PC-3 (cell line): ENCODE measurements at regions not wholly inside any gene's neighbourhood (a gene's known extent, or its start where the extent isn't known, plus 50 kb on each side); places are given as distances from the start of the nearest gene placed in this dataset.

Experiments
- ATAC-seq: fragments of 200-7000 bp; cut with Tn5 transposase; 2 replicates; pipeline ENCODE4 v1.9.1; 2020; ENCODE audit warnings: mild to moderate bottlenecking, moderate library complexity
- BruUV-seq: library from RNA; stranded (reverse); fragments of 400-500 nt; replicated peaks from 2 replicates; lab custom pipeline; 2021; lab: Mats Ljungman, UMichigan
- CTCF ChIA-PET: fragments of 300-600 bp; sonication (Branson Sonifier 250); formaldehyde crosslinking; loops from one replicate; lab custom pipeline; 2022; ENCODE audit warnings: antibody characterized with exemption; lab: Charles Lee
- POLR2A ChIA-PET: fragments of 300-600 bp; sonication (Branson Sonifier 250); formaldehyde crosslinking; loops from one replicate; lab custom pipeline; 2022; ENCODE audit warnings: antibody characterized with exemption; ENCODE audit not compliant: unreplicated experiment; lab: Charles Lee
- DNase-seq: peaks from one replicate; pipeline ENCODE4 v3.0.0-alpha.2; 2015
- H2AFZ ChIP-seq: fragments of 300-600 bp; sonication (generic); 2 replicates; pipeline ENCODE4 v1.6.0; 2016; ENCODE audit warnings: antibody characterized with exemption, low read length
- H3F3A ChIP-seq: fragments of 300-600 bp; sonication (generic); one replicate; pipeline ENCODE4 v1.6.0; 2017; ENCODE audit warnings: antibody characterized with exemption, low read length, control low read depth, mild to moderate bottlenecking; ENCODE audit not compliant: unreplicated experiment
- H3K27ac ChIP-seq: fragments of 300-600 bp; sonication (generic); 2 replicates; pipeline ENCODE4 v1.5.1; 2016; ENCODE audit warnings: mild to moderate bottlenecking, low read length
- H3K27me3 ChIP-seq: fragments of 300-600 bp; sonication (generic); 2 replicates; pipeline ENCODE4 v1.6.1; 2016; ENCODE audit warnings: low read length, mixed read lengths
- H3K36me3 ChIP-seq: fragments of 300-600 bp; sonication (generic); 2 replicates; pipeline ENCODE4 v1.6.1; 2016; ENCODE audit warnings: low read depth, mixed run types, low read length, mixed read lengths
- H3K4me1 ChIP-seq: fragments of 300-600 bp; sonication (generic); 2 replicates; pipeline ENCODE4 v1.5.1; 2016; ENCODE audit warnings: low read length; ENCODE audit not compliant: insufficient read depth
- H3K4me2 ChIP-seq: fragments of 300-600 bp; sonication (generic); 2 replicates; pipeline ENCODE4 v1.6.0; 2016; ENCODE audit warnings: low read length
- H3K4me3 ChIP-seq: fragments of 300-600 bp; sonication (generic); 2 replicates; pipeline ENCODE4 v1.5.1; 2016; ENCODE audit warnings: mild to moderate bottlenecking, low read length, mixed read lengths
- H3K79me2 ChIP-seq: fragments of 300-600 bp; sonication (generic); 2 replicates; pipeline ENCODE4 v1.6.1; 2017; ENCODE audit warnings: low read length, mixed read lengths
- H3K9ac ChIP-seq: fragments of 300-600 bp; sonication (generic); 2 replicates; pipeline ENCODE4 v1.6.0; 2016; ENCODE audit warnings: mild to moderate bottlenecking, low read length
- H3K9me2 ChIP-seq: fragments of 300-600 bp; sonication (generic); replicated peaks from 2 replicates; pipeline ENCODE4 v1.6.1; 2016; ENCODE audit warnings: mixed run types, low read length, mixed read lengths
- H3K9me3 ChIP-seq: fragments of 300-600 bp; sonication (generic); 2 replicates; pipeline ENCODE4 v1.6.1; 2016; ENCODE audit warnings: low read length, mixed read lengths
- H4K20me1 ChIP-seq: fragments of 300-600 bp; sonication (generic); 2 replicates; pipeline ENCODE4 v1.6.1; 2016; ENCODE audit warnings: low read length, mixed read lengths
- EZH2 ChIP-seq: fragments of 300-600 bp; sonication (generic); IDR thresholded peaks from one replicate; pipeline ENCODE4 v1.6.1; 2017; ENCODE audit warnings: antibody characterized with exemption, mild to moderate bottlenecking, low read length; ENCODE audit not compliant: unreplicated experiment
- EZH2phosphoT487 ChIP-seq: fragments of 300-600 bp; sonication (generic); IDR thresholded peaks from 2 replicates; pipeline ENCODE4 v1.6.1; 2018; ENCODE audit warnings: mild to moderate bottlenecking, antibody characterized with exemption, low read length, borderline replicate concordance
- intact Hi-C: fragments of 100-400 bp; cut with micrococcal nuclease; formaldehyde crosslinking; loops from 2 replicates; pipeline ENCODE4 v1.9.0; 2023
- TF ChIP-seq, protein P1 (sequence below): fragments of 300-600 bp; sonication (generic); conservative IDR thresholded peaks from 2 replicates; pipeline ENCODE4 v1.5.1; 2017; ENCODE audit warnings: antibody characterized with exemption, low read depth, mild to moderate bottlenecking, low read length

DNA sequence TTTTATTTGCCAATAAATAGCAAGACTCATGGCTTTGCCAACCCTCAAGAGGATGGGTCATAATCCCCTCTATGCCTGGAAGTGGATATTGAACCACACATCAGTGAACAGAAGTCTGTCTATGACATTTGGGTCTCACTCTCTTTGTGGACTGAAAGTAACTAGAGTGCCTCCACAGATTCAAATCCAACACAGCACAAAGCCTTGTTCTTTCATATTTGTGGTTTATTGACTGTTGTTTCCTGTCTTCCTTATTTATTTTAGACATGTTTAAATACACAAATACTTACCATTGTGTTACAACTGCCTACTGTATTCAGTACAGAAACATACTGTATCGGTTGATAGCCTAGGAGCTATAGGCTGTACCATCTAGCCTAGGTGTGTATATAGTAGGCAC lies 121.9 kb downstream of the TSN start:
- Histone ChIP-seq H3K4me2 (no peak overlapping the region), H3F3A (no peaks in the 10 kb centered on the region), H3K36me3 (no peaks in the 10 kb centered on the region), H3K4me3 (no peak overlapping the region), H3K4me1 (no peaks in the 10 kb centered on the region), H3K9me3 (no peaks in the 10 kb centered on the region), H3K79me2 (no peaks in the 10 kb centered on the region), H3K27me3 (peaks cover 43% of the 10 kb centered on the region), H4K20me1 (no peaks in the 10 kb centered on the region), H3K9me2 (no peaks in the 10 kb centered on the region), H2AFZ (no peak overlapping the region), H3K9ac (no peak overlapping the region), H3K27ac (no peak overlapping the region)
- TF ChIP-seq, protein P1, sequence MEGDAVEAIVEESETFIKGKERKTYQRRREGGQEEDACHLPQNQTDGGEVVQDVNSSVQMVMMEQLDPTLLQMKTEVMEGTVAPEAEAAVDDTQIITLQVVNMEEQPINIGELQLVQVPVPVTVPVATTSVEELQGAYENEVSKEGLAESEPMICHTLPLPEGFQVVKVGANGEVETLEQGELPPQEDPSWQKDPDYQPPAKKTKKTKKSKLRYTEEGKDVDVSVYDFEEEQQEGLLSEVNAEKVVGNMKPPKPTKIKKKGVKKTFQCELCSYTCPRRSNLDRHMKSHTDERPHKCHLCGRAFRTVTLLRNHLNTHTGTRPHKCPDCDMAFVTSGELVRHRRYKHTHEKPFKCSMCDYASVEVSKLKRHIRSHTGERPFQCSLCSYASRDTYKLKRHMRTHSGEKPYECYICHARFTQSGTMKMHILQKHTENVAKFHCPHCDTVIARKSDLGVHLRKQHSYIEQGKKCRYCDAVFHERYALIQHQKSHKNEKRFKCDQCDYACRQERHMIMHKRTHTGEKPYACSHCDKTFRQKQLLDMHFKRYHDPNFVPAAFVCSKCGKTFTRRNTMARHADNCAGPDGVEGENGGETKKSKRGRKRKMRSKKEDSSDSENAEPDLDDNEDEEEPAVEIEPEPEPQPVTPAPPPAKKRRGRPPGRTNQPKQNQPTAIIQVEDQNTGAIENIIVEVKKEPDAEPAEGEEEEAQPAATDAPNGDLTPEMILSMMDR, result no peak
- TF ChIP-seq EZH2 (no peak), EZH2phosphoT487 (no peak)
- intact Hi-C loops, result no loop called here
- ChIA-PET POLR2A (no interaction called here), CTCF (no interaction called here)
- no peak for ATAC-seq
- no TSS peak for BruUV-seq
- DNase-seq, result no peak

- Histone ChIP-seq H4K20me1 (no peaks in the 10 kb centered on the region), H3K36me3 (no peaks in the 10 kb centered on the region), H3K4me2 (no peak overlapping the region), H3K9me3 (no peaks in the 10 kb centered on the region), H3K9ac (no peak overlapping the region), H3K27ac (no peak overlapping the region), H3K79me2 (no peaks in the 10 kb centered on the region), H3F3A (no peaks in the 10 kb centered on the region), H3K27me3 (peaks cover 40% of the 10 kb centered on the region), H3K9me2 (no peaks in the 10 kb centered on the region), H3K4me1 (no peaks in the 10 kb centered on the region), H2AFZ (no peak overlapping the region), H3K4me3 (no peak overlapping the region)
- no peak for ATAC-seq
- BruUV-seq, result no TSS peak
- intact Hi-C loops, result no loop called here
- CTCF ChIA-PET, result no interaction called here
- POLR2A ChIA-PET, result no interaction called here
- no peak for DNase-seq
- no peak for TF ChIP-seq EZH2
- TF ChIP-seq EZH2phosphoT487, result no peak
- TF ChIP-seq, protein P1, result no peak
Measured at GRCh38 chr2:121880283-121880682, 124.8 kb downstream of the TSN start.

GRCh38 chr2:121881038-121881437 lies 125.6 kb downstream of the TSN start:
- Histone ChIP-seq H3K4me1 (no peaks in the 10 kb centered on the region), H2AFZ (no peak overlapping the region), H3K9me2 (no peaks in the 10 kb centered on the region), H3K4me2 (no peak overlapping the region), H3K79me2 (no peaks in the 10 kb centered on the region), H3K27ac (no peak overlapping the region), H3K36me3 (no peaks in the 10 kb centered on the region), H3K27me3 (peaks cover 41% of the 10 kb centered on the region), H4K20me1 (no peaks in the 10 kb centered on the region), H3K9me3 (no peaks in the 10 kb centered on the region), H3K4me3 (no peak overlapping the region), H3F3A (no peaks in the 10 kb centered on the region), H3K9ac (no peak overlapping the region)
- BruUV-seq, result no TSS peak
- intact Hi-C loops, result no loop called here
- no peak for TF ChIP-seq EZH2phosphoT487
- no peak for TF ChIP-seq EZH2
- TF ChIP-seq, protein P1, result no peak
- ChIA-PET POLR2A (no interaction called here), CTCF (no interaction called here)
- DNase-seq (no peak), ATAC-seq (no peak)
